Progenitor cell of endocrine pancreas (in vitro differentiated cells): ENCODE measurements at regions not wholly inside any gene's neighbourhood (a gene's known extent, or its start where the extent isn't known, plus 50 kb on each side); places are given as distances from the start of the nearest gene placed in this dataset.
"Not testable (repeated sequence)": the region's sequence is repeated elsewhere in the genome, so short reads cannot be mapped to it uniquely, and the experiment has no call there.

Experiments used
- DNase-seq: peaks from one replicate; pipeline ENCODE4 v3.0.0; 2021; ENCODE audit warnings: low spot score; ENCODE audit not compliant: unreplicated experiment
- H3K27ac Mint-ChIP-seq: 2 replicates; pipeline ENCODE4 v1.8.0; 2021; ENCODE audit warnings: mild to moderate bottlenecking, moderate library complexity, mixed read lengths
- H3K27me3 Mint-ChIP-seq: 2 replicates; pipeline ENCODE4 v1.8.0; 2021; ENCODE audit warnings: mixed read lengths
- H3K36me3 Mint-ChIP-seq: 2 replicates; pipeline ENCODE4 v1.8.0; 2022; ENCODE audit warnings: mixed read lengths; ENCODE audit not compliant: insufficient read depth
- H3K4me1 Mint-ChIP-seq: 2 replicates; pipeline ENCODE4 v1.8.0; 2021; ENCODE audit warnings: low read depth, mixed read lengths
- H3K4me3 Mint-ChIP-seq: 2 replicates; pipeline ENCODE4 v1.8.0; 2021; ENCODE audit warnings: low read depth, mild to moderate bottlenecking, moderate library complexity, mixed read lengths
- H3K9me3 Mint-ChIP-seq: 2 replicates; pipeline ENCODE4 v1.8.0; 2021; ENCODE audit warnings: low read depth, mixed read lengths
- CTCF ChIP-seq: fragments of 200-600 bp; sonication (generic); IDR thresholded peaks from one replicate; pipeline ENCODE4 v1.5.0; 2021; ENCODE audit warnings: antibody characterized with exemption, mild to moderate bottlenecking; ENCODE audit not compliant: unreplicated experiment

GRCh38 chr4:107359208-107359607 is 323.1 kb upstream of the DKK2 start:
- H3K27ac Mint-ChIP-seq, result peak overlapping the region; percentile 89
- H3K4me3 Mint-ChIP-seq, result peak overlapping the region; percentile 6
- peaks cover 13% of the 10 kb centered on the region for H3K36me3 Mint-ChIP-seq
- H3K4me1 Mint-ChIP-seq, result peaks cover 23% of the 10 kb centered on the region
- no peak for DNase-seq
- TF ChIP-seq CTCF, result no peak
- no peaks in the 10 kb centered on the region for H3K27me3 Mint-ChIP-seq
- H3K9me3 Mint-ChIP-seq, result peaks cover 10% of the 10 kb centered on the region

DNA sequence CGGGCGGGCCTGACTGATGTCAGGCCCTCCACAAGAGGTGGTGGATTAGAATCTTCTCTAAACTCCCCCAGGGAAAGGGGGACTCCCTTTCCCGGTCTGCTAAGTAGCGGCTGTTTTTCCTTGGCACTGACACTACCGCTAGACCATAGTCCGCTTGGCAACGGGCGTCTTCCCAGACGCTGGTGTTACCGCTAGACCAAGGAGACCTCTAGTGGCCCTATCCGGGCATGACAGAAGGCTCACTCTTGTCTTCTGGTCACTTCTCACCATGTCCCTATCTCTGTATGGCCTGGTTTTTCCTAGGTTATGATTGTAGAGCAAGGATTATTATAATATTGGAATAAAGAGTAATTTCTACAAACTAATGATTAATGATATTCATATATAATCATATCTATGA is 318.2 kb upstream of the DKK2 start:
- not testable (repeated sequence) for H3K4me3 Mint-ChIP-seq, H3K27ac Mint-ChIP-seq, DNase-seq, H3K4me1 Mint-ChIP-seq, H3K27me3 Mint-ChIP-seq
- Mint-ChIP-seq H3K36me3 (peaks cover 16% of the 10 kb centered on the region), H3K9me3 (peaks cover 24% of the 10 kb centered on the region)
- peak; percentile 11 for TF ChIP-seq CTCF

GRCh38 chr4:107351196-107351595 is 315.1 kb upstream of the DKK2 start:
- H3K27ac Mint-ChIP-seq, result no peak overlapping the region
- peaks cover 2% of the 10 kb centered on the region for H3K4me1 Mint-ChIP-seq
- H3K36me3 Mint-ChIP-seq, result peaks cover 16% of the 10 kb centered on the region
- H3K4me3 Mint-ChIP-seq, result no peak overlapping the region
- no peak for DNase-seq
- no peak for TF ChIP-seq CTCF
- H3K27me3 Mint-ChIP-seq, result no peaks in the 10 kb centered on the region
- H3K9me3 Mint-ChIP-seq, result peaks cover 26% of the 10 kb centered on the region

- peaks cover 2% of the 10 kb centered on the region for H3K4me1 Mint-ChIP-seq
- DNase-seq, result no peak
- no peak overlapping the region for H3K27ac Mint-ChIP-seq
- peaks cover 13% of the 10 kb centered on the region for H3K36me3 Mint-ChIP-seq
- H3K9me3 Mint-ChIP-seq, result peaks cover 22% of the 10 kb centered on the region
- no peak for TF ChIP-seq CTCF
- H3K27me3 Mint-ChIP-seq, result no peaks in the 10 kb centered on the region
- no peak overlapping the region for H3K4me3 Mint-ChIP-seq
Observed at GRCh38 chr4:107349732-107350131, 313.6 kb upstream of the DKK2 start.

DNA sequence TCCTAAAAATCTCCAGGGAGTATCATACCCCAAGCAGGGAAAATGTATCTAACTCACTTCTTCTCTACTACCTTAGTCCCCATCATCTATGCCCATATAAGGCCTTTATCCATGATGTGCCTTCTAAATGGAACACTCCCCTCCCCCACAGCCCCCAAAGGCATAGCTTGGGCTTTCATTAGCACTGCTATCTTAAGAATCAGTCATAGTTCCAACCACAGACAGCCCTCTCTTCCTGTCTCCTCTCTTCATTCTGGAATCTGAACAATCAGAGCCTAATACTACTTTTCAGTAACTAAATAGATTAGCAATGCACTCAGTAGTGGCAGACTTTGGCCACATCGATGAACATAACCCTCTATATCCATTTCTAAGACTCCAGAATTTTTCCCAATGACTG is 313.2 kb upstream of the DKK2 start:
- peaks cover 21% of the 10 kb centered on the region for H3K9me3 Mint-ChIP-seq
- H3K27me3 Mint-ChIP-seq, result no peaks in the 10 kb centered on the region
- H3K4me1 Mint-ChIP-seq, result peaks cover 2% of the 10 kb centered on the region
- DNase-seq, result no peak
- no peak for TF ChIP-seq CTCF
- no peak overlapping the region for H3K4me3 Mint-ChIP-seq
- peak overlapping the region; percentile 50 for H3K27ac Mint-ChIP-seq
- peaks cover 13% of the 10 kb centered on the region for H3K36me3 Mint-ChIP-seq
